ENCODE measurements at regions not wholly inside any gene's neighbourhood (a gene's known extent, or its start where the extent isn't known, plus 50 kb on each side); places are given as distances from the start of the nearest gene placed in this dataset.

- Histone ChIP-seq H3K79me2 (ENCODE audit: insufficient read depth, low read length) (no peaks in the 10 kb centered on the region), H3K9ac (ENCODE audit: low read length) (no peak overlapping the region), H4K20me1 (ENCODE audit: insufficient read depth) (no peaks in the 10 kb centered on the region), H3K9me2 (ENCODE audit: insufficient read depth) (no peaks in the 10 kb centered on the region), H3K27ac (ENCODE audit: low read depth, low read length) (no peak overlapping the region), H3K36me3 (ENCODE audit: control insufficient read depth in 1 of 2, insufficient read depth in 2 of 2, low read length in 2 of 2) (no peaks in the 10 kb centered on the region), H3K4me1 (ENCODE audit: control insufficient read depth in 1 of 2, insufficient read depth in 2 of 2, low read length in 2 of 2) (no peaks in the 10 kb centered on the region), H3K4me2 (ENCODE audit: low read length) (no peak overlapping the region), H2AFZ (ENCODE audit: low read depth, low read length, poor library complexity, severe bottlenecking) (no peak overlapping the region), H3K4me3 (replicated peaks in 1 of 2; ENCODE audit: low read depth in 1 of 2, low read length in 2 of 2) (no peak overlapping the region), H3K27me3 (ENCODE audit: insufficient read depth, low read length) (no peaks in the 10 kb centered on the region), H3K9me3 (ENCODE audit: control insufficient read depth in 1 of 2, insufficient read depth in 1 of 2, low read depth in 1 of 2, low read length in 2 of 2) (peaks cover 0 to 7% of the 10 kb centered on the region in 2 experiments; a peak in 2 of 4 replicates)
- ChIA-PET RAD21 (ENCODE audit: low non-redundant PET in 1 of 2, low total read pairs in 2 of 2, uncharacterized antibody in 2 of 2, unreplicated experiment in 2 of 2) (no interaction called here), CTCF (no interaction called here), POLR2A (no interaction called here)
- intact Hi-C loops (cut with micrococcal nuclease), result no loop called here
- DNase-seq (ENCODE audit: low read depth, low spot score), result no peak
- BruUV-seq (replicated peaks), result no TSS peak
- TF ChIP-seq JUND (IDR thresholded peaks at IDR 0.05) (no peak), ELF1 (IDR thresholded peaks at IDR 0.05; ENCODE audit: borderline replicate concordance, low read depth) (no peak), MAX (IDR thresholded peaks at IDR 0.05) (no peak), CTCF (IDR thresholded peaks at IDR 0.05 in 2 of 3, conservative IDR thresholded peaks at IDR 0.05 in 1 of 3; ENCODE audit: borderline replicate concordance in 1 of 3, insufficient read depth in 1 of 3, low read depth in 2 of 3, low read length in 2 of 3) (no peak), SP1 (IDR thresholded peaks at IDR 0.05; ENCODE audit: low read depth) (no peak), ZNF274 (IDR thresholded peaks at IDR 0.05; ENCODE audit: low read depth, low read length) (no peak), POLR2AphosphoS5 (IDR thresholded peaks at IDR 0.05; ENCODE audit: low read depth, low read length) (no peak), SRF (IDR thresholded peaks at IDR 0.05; ENCODE audit: low read depth) (no peak), CBX3 (IDR thresholded peaks at IDR 0.05; ENCODE audit: low read depth) (no peak), FOSL1 (IDR thresholded peaks at IDR 0.05; ENCODE audit: low read depth) (no peak), SIN3A (IDR thresholded peaks at IDR 0.05; ENCODE audit: low read depth) (no peak), EGR1 (IDR thresholded peaks at IDR 0.05; ENCODE audit: low read depth) (no peak)
- TF ChIP-seq, protein P1, sequence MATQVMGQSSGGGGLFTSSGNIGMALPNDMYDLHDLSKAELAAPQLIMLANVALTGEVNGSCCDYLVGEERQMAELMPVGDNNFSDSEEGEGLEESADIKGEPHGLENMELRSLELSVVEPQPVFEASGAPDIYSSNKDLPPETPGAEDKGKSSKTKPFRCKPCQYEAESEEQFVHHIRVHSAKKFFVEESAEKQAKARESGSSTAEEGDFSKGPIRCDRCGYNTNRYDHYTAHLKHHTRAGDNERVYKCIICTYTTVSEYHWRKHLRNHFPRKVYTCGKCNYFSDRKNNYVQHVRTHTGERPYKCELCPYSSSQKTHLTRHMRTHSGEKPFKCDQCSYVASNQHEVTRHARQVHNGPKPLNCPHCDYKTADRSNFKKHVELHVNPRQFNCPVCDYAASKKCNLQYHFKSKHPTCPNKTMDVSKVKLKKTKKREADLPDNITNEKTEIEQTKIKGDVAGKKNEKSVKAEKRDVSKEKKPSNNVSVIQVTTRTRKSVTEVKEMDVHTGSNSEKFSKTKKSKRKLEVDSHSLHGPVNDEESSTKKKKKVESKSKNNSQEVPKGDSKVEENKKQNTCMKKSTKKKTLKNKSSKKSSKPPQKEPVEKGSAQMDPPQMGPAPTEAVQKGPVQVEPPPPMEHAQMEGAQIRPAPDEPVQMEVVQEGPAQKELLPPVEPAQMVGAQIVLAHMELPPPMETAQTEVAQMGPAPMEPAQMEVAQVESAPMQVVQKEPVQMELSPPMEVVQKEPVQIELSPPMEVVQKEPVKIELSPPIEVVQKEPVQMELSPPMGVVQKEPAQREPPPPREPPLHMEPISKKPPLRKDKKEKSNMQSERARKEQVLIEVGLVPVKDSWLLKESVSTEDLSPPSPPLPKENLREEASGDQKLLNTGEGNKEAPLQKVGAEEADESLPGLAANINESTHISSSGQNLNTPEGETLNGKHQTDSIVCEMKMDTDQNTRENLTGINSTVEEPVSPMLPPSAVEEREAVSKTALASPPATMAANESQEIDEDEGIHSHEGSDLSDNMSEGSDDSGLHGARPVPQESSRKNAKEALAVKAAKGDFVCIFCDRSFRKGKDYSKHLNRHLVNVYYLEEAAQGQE (IDR thresholded peaks at IDR 0.05; ENCODE audit: low read depth), result no peak
- TF ChIP-seq, protein P2, sequence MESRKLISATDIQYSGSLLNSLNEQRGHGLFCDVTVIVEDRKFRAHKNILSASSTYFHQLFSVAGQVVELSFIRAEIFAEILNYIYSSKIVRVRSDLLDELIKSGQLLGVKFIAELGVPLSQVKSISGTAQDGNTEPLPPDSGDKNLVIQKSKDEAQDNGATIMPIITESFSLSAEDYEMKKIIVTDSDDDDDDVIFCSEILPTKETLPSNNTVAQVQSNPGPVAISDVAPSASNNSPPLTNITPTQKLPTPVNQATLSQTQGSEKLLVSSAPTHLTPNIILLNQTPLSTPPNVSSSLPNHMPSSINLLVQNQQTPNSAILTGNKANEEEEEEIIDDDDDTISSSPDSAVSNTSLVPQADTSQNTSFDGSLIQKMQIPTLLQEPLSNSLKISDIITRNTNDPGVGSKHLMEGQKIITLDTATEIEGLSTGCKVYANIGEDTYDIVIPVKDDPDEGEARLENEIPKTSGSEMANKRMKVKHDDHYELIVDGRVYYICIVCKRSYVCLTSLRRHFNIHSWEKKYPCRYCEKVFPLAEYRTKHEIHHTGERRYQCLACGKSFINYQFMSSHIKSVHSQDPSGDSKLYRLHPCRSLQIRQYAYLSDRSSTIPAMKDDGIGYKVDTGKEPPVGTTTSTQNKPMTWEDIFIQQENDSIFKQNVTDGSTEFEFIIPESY (IDR thresholded peaks at IDR 0.05; ENCODE audit: extremely low read depth, insufficient replicate concordance, low read length), result no peak
- ATAC-seq, result no peak
These were observed 74.4 kb upstream of the NTM start for GRCh38 chr11:131295986-131296385.
